Fibroblast of mammary gland (primary cell): ENCODE measurements at regions not wholly inside any gene's neighbourhood (a gene's known extent, or its start where the extent isn't known, plus 50 kb on each side); places are given as distances from the start of the nearest gene placed in this dataset.

ENCODE experiments used
- DNase-seq: peaks from one replicate; pipeline ENCODE4 v3.0.0-alpha.2; 2010; ENCODE audit warnings: low read depth
- H3K4me3 ChIP-seq: 2 replicates; pipeline ENCODE4 v1.5.1; 2011; ENCODE audit warnings: low read depth, mild to moderate bottlenecking, low read length, moderate library complexity; ENCODE audit not compliant: control insufficient read depth
- CTCF ChIP-seq: conservative IDR thresholded peaks from 2 replicates; pipeline ENCODE4 v1.5.1; 2011; ENCODE audit warnings: low read depth, low read length, inconsistent platforms; ENCODE audit not compliant: control insufficient read depth, insufficient read depth

GRCh38 chr5:74408150-74409043, 232.1 kb downstream of the ENC1 start:
- no peak for TF ChIP-seq CTCF
- no peak for DNase-seq

GRCh38 chr5:74407701-74408100, 232.8 kb downstream of the ENC1 start:
- no peak overlapping the region for H3K4me3 ChIP-seq
- no peak for TF ChIP-seq CTCF
- no peak for DNase-seq

More at GRCh38 chr5:74408150-74409043, 232.1 kb downstream of the ENC1 start:
- H3K4me3 ChIP-seq, result no peak overlapping the region

- DNase-seq, result no peak
- no peak for TF ChIP-seq CTCF
- no peak overlapping the region for H3K4me3 ChIP-seq
Observed at GRCh38 chr5:74406844-74407243, 233.7 kb downstream of the ENC1 start.

- DNase-seq, result no peak
- H3K4me3 ChIP-seq, result no peak overlapping the region
- TF ChIP-seq CTCF, result no peak
Observed at GRCh38 chr5:74405593-74405992, 234.9 kb downstream of the ENC1 start.

- DNase-seq, result no peak
- TF ChIP-seq CTCF, result no peak
- H3K4me3 ChIP-seq, result no peak overlapping the region
Observed at GRCh38 chr5:74404574-74405508, 235.7 kb downstream of the ENC1 start.

- no peak for DNase-seq
- no peak overlapping the region for H3K4me3 ChIP-seq
- no peak for TF ChIP-seq CTCF
Observed at GRCh38 chr5:74403771-74404170, 236.8 kb downstream of the ENC1 start.
